H1 (cell line): ENCODE measurements at regions not wholly inside any gene's neighbourhood (a gene's known extent, or its start where the extent isn't known, plus 50 kb on each side); places are given as distances from the start of the nearest gene placed in this dataset.

Experiments
- CTCF ChIA-PET: fragments of 300-600 bp; sonication (Branson Sonifier 250); formaldehyde crosslinking; loops from one replicate; lab custom pipeline; 2021; ENCODE audit not compliant: partially characterized antibody; lab: Charles Lee
- POLR2A ChIA-PET: fragments of 300-600 bp; sonication (Branson Sonifier 250); formaldehyde crosslinking; loops from one replicate; lab custom pipeline; 2021; ENCODE audit warnings: inconsistent platforms; ENCODE audit not compliant: partially characterized antibody; lab: Charles Lee
- DNase-seq, 2 experiments: peaks; one replicate each; pipeline versions ENCODE4 v3.0.0 to v3.0.0-alpha.2; 2010 to 2022; ENCODE audit warnings: low spot score in 2 of 2, low read depth in 1 of 2, mixed read lengths in 1 of 2
- FAIRE-seq: peaks from 2 replicates; lab custom pipeline; 2011; peaks lifted over from hg19 to GRCh38; lab: Jason Lieb, UNC
- H2AFZ ChIP-seq: 2 replicates; pipeline ENCODE4 v1.8.1; 2012; ENCODE audit warnings: low read length, inconsistent platforms
- H2AK5ac ChIP-seq: 2 replicates; pipeline ENCODE4 v1.6.1; 2013; ENCODE audit warnings: low read depth, low read length
- H2BK120ac ChIP-seq: replicated peaks from 2 replicates; pipeline ENCODE3; 2013; ENCODE audit warnings: low read depth, low read length, inconsistent platforms
- H2BK12ac ChIP-seq: 2 replicates; pipeline ENCODE4 v1.6.1; 2013; ENCODE audit warnings: low read depth, low read length
- H2BK15ac ChIP-seq: 2 replicates; pipeline ENCODE4 v1.6.1; 2013; ENCODE audit warnings: low read length
- H2BK20ac ChIP-seq: 2 replicates; pipeline ENCODE4 v1.6.1; 2013; ENCODE audit warnings: low read length
- H2BK5ac ChIP-seq: 2 replicates; pipeline ENCODE4 v1.6.1; 2013; ENCODE audit warnings: low read depth, low read length
- H3K14ac ChIP-seq: 2 replicates; pipeline ENCODE4 v1.6.1; 2013; ENCODE audit warnings: inconsistent platforms; ENCODE audit not compliant: insufficient read length
- H3K18ac ChIP-seq: 2 replicates; pipeline ENCODE4 v1.6.1; 2013; ENCODE audit warnings: low read length; ENCODE audit errors: extremely low read depth
- H3K23ac ChIP-seq: 2 replicates; pipeline ENCODE4 v1.6.1; 2013; ENCODE audit warnings: inconsistent platforms; ENCODE audit not compliant: insufficient read length
- H3K23me2 ChIP-seq: 2 replicates; pipeline ENCODE4 v1.6.1; 2013; ENCODE audit warnings: low read depth, low read length
- H3K27ac ChIP-seq: 2 replicates; pipeline ENCODE4 v1.6.1; 2011; ENCODE audit warnings: low read depth, low read length, inconsistent platforms
- H3K27me3 ChIP-seq, 4 experiments: replicated peaks in 1 of 4; 1 replicate in 1 of 4; 2 replicates in 3 of 4; pipeline versions ENCODE4 v1.6.1 to v1.8.1; 2011 to 2013; ENCODE audit warnings: low read length in 3 of 4, mild to moderate bottlenecking in 3 of 4, inconsistent platforms in 2 of 4, mixed read lengths in 2 of 4, moderate library complexity in 1 of 4; ENCODE audit not compliant: control insufficient read depth in 3 of 4, insufficient read depth in 3 of 4; ENCODE audit errors: extremely low read depth in 1 of 4
- H3K36me3 ChIP-seq, 4 experiments: 2 replicates each; pipeline versions ENCODE4 v1.6.1 to v1.8.1; 2011 to 2013; ENCODE audit warnings: mild to moderate bottlenecking in 4 of 4, low read length in 3 of 4, moderate library complexity in 2 of 4, control low read depth in 1 of 4, inconsistent platforms in 1 of 4; ENCODE audit not compliant: insufficient read depth in 4 of 4, control insufficient read depth in 2 of 4
- H3K4ac ChIP-seq: replicated peaks from 2 replicates; pipeline ENCODE3; 2013; ENCODE audit warnings: low read length, low read depth, mixed read lengths, inconsistent platforms; ENCODE audit not compliant: insufficient read length
- H3K4me1 ChIP-seq, 4 experiments: replicated peaks in 1 of 4; 1 replicate in 1 of 4; 2 replicates in 3 of 4; pipeline versions ENCODE4 v1.6.1 to v1.8.1; 2011 to 2013; ENCODE audit warnings: low read length in 3 of 4, inconsistent platforms in 2 of 4, mixed read lengths in 1 of 4; ENCODE audit not compliant: insufficient read depth in 4 of 4, control insufficient read depth in 3 of 4
- H3K4me2 ChIP-seq, 2 experiments: 2 replicates each; pipeline versions ENCODE4 v1.6.1 to v1.8.1; 2011 to 2013; ENCODE audit warnings: low read depth in 2 of 2, low read length in 2 of 2, control low read depth in 1 of 2, inconsistent platforms in 1 of 2, mild to moderate bottlenecking in 1 of 2; ENCODE audit not compliant: insufficient read depth in 1 of 2
- H3K4me3 ChIP-seq, 4 experiments: fragments of 200-600, 300-600 bp in 1 of 4; sonication (generic), shearing (Covaris generic), sonication (Bioruptor Twin) in 1 of 4; 2 replicates each; pipeline versions ENCODE4 v1.5.1 to v1.8.1; 2011 to 2016; ENCODE audit warnings: low read length in 4 of 4, low read depth in 3 of 4, control low read depth in 2 of 4, inconsistent platforms in 2 of 4, mild to moderate bottlenecking in 2 of 4, mixed read lengths in 1 of 4, moderate library complexity in 1 of 4; ENCODE audit not compliant: insufficient read depth in 2 of 4; ENCODE audit errors: extremely low read depth in 1 of 4
- H3K56ac ChIP-seq: replicated peaks from 2 replicates; pipeline ENCODE3; 2013; ENCODE audit warnings: low read depth, mild to moderate bottlenecking, mixed read lengths, low read length, inconsistent platforms; ENCODE audit not compliant: insufficient read length
- H3K79me1 ChIP-seq: 2 replicates; pipeline ENCODE4 v1.6.1; 2013; ENCODE audit warnings: low read depth, low read length, control low read depth
- H3K79me2 ChIP-seq, 2 experiments: 2 replicates each; pipeline versions ENCODE4 v1.6.1 to v1.8.1; 2012 to 2013; ENCODE audit warnings: low read length in 2 of 2, mild to moderate bottlenecking in 2 of 2, inconsistent platforms in 1 of 2; ENCODE audit not compliant: insufficient read depth in 2 of 2, control insufficient read depth in 1 of 2
- H3K9ac ChIP-seq, 4 experiments: replicated peaks in 1 of 4; 1 replicate in 1 of 4; 2 replicates in 3 of 4; pipeline versions ENCODE4 v1.6.1 to v1.8.1; 2011 to 2013; ENCODE audit warnings: low read depth in 3 of 4, low read length in 3 of 4, control low read depth in 2 of 4, mild to moderate bottlenecking in 2 of 4, moderate library complexity in 2 of 4, inconsistent platforms in 1 of 4; ENCODE audit errors: extremely low read depth in 1 of 4
- H3K9me3 ChIP-seq, 2 experiments: 2 replicates each; pipeline versions ENCODE4 v1.6.1 to v1.8.1; 2012 to 2013; ENCODE audit warnings: mild to moderate bottlenecking in 2 of 2, moderate library complexity in 2 of 2, control low read depth in 1 of 2, inconsistent platforms in 1 of 2, low read depth in 1 of 2, low read length in 1 of 2, mixed read lengths in 1 of 2; ENCODE audit not compliant: insufficient read depth in 2 of 2
- H4K20me1 ChIP-seq, 2 experiments: replicated peaks in 1 of 2; 2 replicates each; pipeline versions ENCODE3 to v1.8.1; 2011 to 2013; ENCODE audit warnings: inconsistent platforms in 2 of 2, low read length in 2 of 2, mild to moderate bottlenecking in 1 of 2; ENCODE audit not compliant: insufficient read depth in 2 of 2, control insufficient read depth in 1 of 2
- H4K5ac ChIP-seq: 2 replicates; pipeline ENCODE4 v1.6.1; 2013; ENCODE audit warnings: low read length, low read depth, mixed read lengths, inconsistent platforms; ENCODE audit not compliant: insufficient read length
- H4K8ac ChIP-seq: 2 replicates; pipeline ENCODE4 v1.8.0; 2013; ENCODE audit warnings: mild to moderate bottlenecking, moderate library complexity, low read length, inconsistent platforms; ENCODE audit not compliant: insufficient read depth; ENCODE audit errors: extremely low read depth
- H4K91ac ChIP-seq: replicated peaks from 2 replicates; pipeline ENCODE3; 2013; ENCODE audit warnings: low read length, mixed read lengths, inconsistent platforms; ENCODE audit not compliant: insufficient read length
- CHD2 ChIP-seq: IDR thresholded peaks from 2 replicates; pipeline ENCODE4 v1.6.1; 2012; ENCODE audit warnings: low read length, improper control_type of control experiment
- CTBP2 ChIP-seq: IDR thresholded peaks from 2 replicates; pipeline ENCODE4 v1.7.0; 2011; ENCODE audit warnings: borderline replicate concordance, mild to moderate bottlenecking, moderate library complexity, mixed read lengths, low read length; ENCODE audit not compliant: insufficient read depth, insufficient read length
- POLR2AphosphoS5 ChIP-seq: IDR thresholded peaks from 2 replicates; pipeline ENCODE4 v1.6.1; 2011; ENCODE audit warnings: low read depth, low read length
- POU5F1 ChIP-seq: IDR thresholded peaks from 2 replicates; pipeline ENCODE4 v1.6.1; 2011; ENCODE audit warnings: low read depth, mild to moderate bottlenecking, low read length, moderate library complexity
- RAD21 ChIP-seq, 2 experiments: IDR thresholded peaks in 1 of 2; conservative IDR thresholded peaks in 1 of 2; 2 replicates each; pipeline ENCODE4 v1.6.1; 2011; ENCODE audit warnings: low read depth in 2 of 2, low read length in 2 of 2, improper control_type of control experiment in 1 of 2, inconsistent platforms in 1 of 2, mild to moderate bottlenecking in 1 of 2, moderate library complexity in 1 of 2
- SAP30 ChIP-seq: fragments of 300-600 bp; sonication (generic); IDR thresholded peaks from 2 replicates; pipeline ENCODE4 v1.7.1; 2012; ENCODE audit warnings: low read length, moderate library complexity, mild to moderate bottlenecking, inconsistent platforms; ENCODE audit not compliant: insufficient read depth, insufficient replicate concordance
- SIN3A ChIP-seq, 2 experiments: IDR thresholded peaks in 1 of 2; conservative IDR thresholded peaks in 1 of 2; 2 replicates each; pipeline ENCODE4 v1.6.1; 2011 to 2012; ENCODE audit warnings: low read length in 2 of 2, improper control_type of control experiment in 1 of 2, low read depth in 1 of 2, mild to moderate bottlenecking in 1 of 2
- SP1 ChIP-seq: IDR thresholded peaks from 2 replicates; pipeline ENCODE4 v1.6.1; 2011; ENCODE audit warnings: low read depth, low read length
- WGBS, 2 experiments: shearing (Covaris generic) in 1 of 2; methylation state at CpG; one replicate each; pipeline versions ENCODE4 v1.1.6 to v1.1.7; 2013 to 2015; ENCODE audit warnings: low lambda C conversion rate in 2 of 2, mixed read lengths in 2 of 2, inconsistent platforms in 1 of 2, low coverage in 1 of 2, missing lambda C conversion rate in 1 of 2; ENCODE audit not compliant: insufficient replicate concordance in 2 of 2, insufficient coverage in 1 of 2, insufficient read length in 1 of 2; ENCODE audit errors: extremely low coverage in 1 of 2, missing lambda C conversion rate in 1 of 2; 5-methylcytosine and 5-hydroxymethylcytosine counted together
- TF ChIP-seq, protein P1 (sequence below), 3 experiments: IDR thresholded peaks; 1 replicate in 2 of 3; 2 replicates in 1 of 3; pipeline versions ENCODE4 v1.5.1 to v1.6.1; 2011; ENCODE audit warnings: low read length in 3 of 3, mild to moderate bottlenecking in 3 of 3, inconsistent platforms in 2 of 3, low read depth in 1 of 3, moderate library complexity in 1 of 3; ENCODE audit not compliant: insufficient read depth in 1 of 3; ENCODE audit errors: control extremely low read depth in 1 of 3

DNA sequence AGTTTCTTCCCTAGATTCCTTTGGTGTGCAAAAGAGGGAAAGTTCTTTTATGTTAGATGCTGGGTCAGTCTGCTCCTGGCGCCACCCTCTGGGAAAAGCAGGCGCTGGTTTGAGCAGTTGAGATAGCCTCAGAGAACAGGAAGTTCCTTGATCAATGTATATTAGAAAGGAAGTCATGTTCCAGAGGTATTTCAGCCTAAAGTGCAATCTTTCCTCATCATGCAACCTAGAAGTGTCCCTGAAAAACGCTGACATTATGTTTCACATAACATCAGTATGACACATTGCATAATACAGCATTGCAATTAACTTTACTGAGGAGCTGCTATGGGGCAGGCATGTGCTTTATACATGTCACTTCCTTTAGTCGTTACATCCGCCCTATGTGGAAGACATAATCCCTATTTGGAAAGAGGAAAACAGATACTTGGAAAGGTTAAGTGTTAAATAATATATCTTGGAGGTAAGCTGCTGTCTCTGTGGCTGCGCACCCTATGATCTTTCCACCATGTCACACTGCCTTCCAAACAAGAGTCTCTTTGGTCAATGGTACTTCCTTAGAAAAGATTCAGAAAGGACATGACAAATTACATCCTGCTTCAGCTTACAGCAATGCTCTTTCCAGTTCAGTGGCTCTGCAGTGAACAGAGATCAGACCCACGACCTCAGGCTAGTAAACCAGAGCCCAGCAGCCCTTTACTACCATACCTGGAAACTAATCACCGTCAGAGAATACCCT is 369.7 kb downstream of the RAD51AP2 start:
- no peaks in the 10 kb centered on the region for H4K20me1 ChIP-seq
- no peaks in the 10 kb centered on the region for H3K79me2 ChIP-seq
- no peak overlapping the region for H2BK5ac ChIP-seq
- no peak overlapping the region for H2AFZ ChIP-seq
- no peak overlapping the region for H3K23ac ChIP-seq
- H3K4me3 ChIP-seq, result no peak overlapping the region
- no peak overlapping the region for H4K91ac ChIP-seq
- no peak overlapping the region; the same call in 1 of the 2 replicates for H2BK12ac ChIP-seq
- H3K4ac ChIP-seq, result no peak overlapping the region
- H3K56ac ChIP-seq, result no peak overlapping the region
- DNase-seq, result peak; percentile 21 to 56
- FAIRE-seq, result peak; percentile 60
- no peak overlapping the region for H4K5ac ChIP-seq
- H2BK120ac ChIP-seq, result no peak overlapping the region
- no peak overlapping the region for H2AK5ac ChIP-seq
- no peak overlapping the region for H4K8ac ChIP-seq
- no peak overlapping the region for H3K4me2 ChIP-seq
- H3K9ac ChIP-seq, result no peak overlapping the region
- H3K27me3 ChIP-seq, result no peaks in the 10 kb centered on the region
- H3K23me2 ChIP-seq, result no peaks in the 10 kb centered on the region; the same call in 1 of the 2 replicates
- CTCF ChIA-PET, result interaction anchor here (0.7 to 5.6 kb wide), 19 partner anchors 9 to 522 kb away, joined by 3 to 27 read pairs (median 3); no protein-coding TSS in a partner anchor
- no peak overlapping the region for H3K18ac ChIP-seq
- no peaks in the 10 kb centered on the region for H3K79me1 ChIP-seq
- H3K36me3 ChIP-seq, result no peaks in the 10 kb centered on the region
- no peak overlapping the region for H2BK15ac ChIP-seq
- H2BK20ac ChIP-seq, result no peak overlapping the region
- H3K14ac ChIP-seq, result no peak overlapping the region
- POLR2A ChIA-PET, result no interaction called here
- H3K9me3 ChIP-seq, result no peaks in the 10 kb centered on the region
- no peak overlapping the region for H3K27ac ChIP-seq
- H3K4me1 ChIP-seq, result peaks cover 0 to 3% (median 0%) of the 10 kb centered on the region in 4 experiments; a peak in 2 of 7 replicates
- WGBS, 2 experiments, result 53% methylated on average over 8 of the region's 8 CpGs; no CpG with 5 or more reads in 1 of the 2 experiments
- peak; percentile 71 to 73 for TF ChIP-seq RAD21 (IDR thresholded peaks at IDR 0.05 in 1 of 2, conservative IDR thresholded peaks at IDR 0.05 in 1 of 2; ENCODE audit: low read depth in 2 of 2, low read length in 2 of 2)
- TF ChIP-seq CTBP2, result no peak
- TF ChIP-seq SIN3A (conservative IDR thresholded peaks at IDR 0.05 in 1 of 2, IDR thresholded peaks at IDR 0.05 in 1 of 2; ENCODE audit: low read depth in 1 of 2, low read length in 2 of 2), result no peak
- no peak for TF ChIP-seq CHD2
- no peak for TF ChIP-seq POU5F1
- no peak for TF ChIP-seq SAP30
- TF ChIP-seq, protein P1, sequence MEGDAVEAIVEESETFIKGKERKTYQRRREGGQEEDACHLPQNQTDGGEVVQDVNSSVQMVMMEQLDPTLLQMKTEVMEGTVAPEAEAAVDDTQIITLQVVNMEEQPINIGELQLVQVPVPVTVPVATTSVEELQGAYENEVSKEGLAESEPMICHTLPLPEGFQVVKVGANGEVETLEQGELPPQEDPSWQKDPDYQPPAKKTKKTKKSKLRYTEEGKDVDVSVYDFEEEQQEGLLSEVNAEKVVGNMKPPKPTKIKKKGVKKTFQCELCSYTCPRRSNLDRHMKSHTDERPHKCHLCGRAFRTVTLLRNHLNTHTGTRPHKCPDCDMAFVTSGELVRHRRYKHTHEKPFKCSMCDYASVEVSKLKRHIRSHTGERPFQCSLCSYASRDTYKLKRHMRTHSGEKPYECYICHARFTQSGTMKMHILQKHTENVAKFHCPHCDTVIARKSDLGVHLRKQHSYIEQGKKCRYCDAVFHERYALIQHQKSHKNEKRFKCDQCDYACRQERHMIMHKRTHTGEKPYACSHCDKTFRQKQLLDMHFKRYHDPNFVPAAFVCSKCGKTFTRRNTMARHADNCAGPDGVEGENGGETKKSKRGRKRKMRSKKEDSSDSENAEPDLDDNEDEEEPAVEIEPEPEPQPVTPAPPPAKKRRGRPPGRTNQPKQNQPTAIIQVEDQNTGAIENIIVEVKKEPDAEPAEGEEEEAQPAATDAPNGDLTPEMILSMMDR (IDR thresholded peaks at IDR 0.05; ENCODE audit: control extremely low read depth in 1 of 3, insufficient read depth in 1 of 3, low read depth in 1 of 3, low read length in 3 of 3), result peak; percentile 54 to 65 (median 60)
- no peak for TF ChIP-seq POLR2AphosphoS5
- no peak for TF ChIP-seq SP1
- TF ChIP-seq, all 59 proteins: peak for 2
